Muscle layer of colon (tissue), 2 donors: ENCODE measurements at regions not wholly inside any gene's neighbourhood (a gene's known extent, or its start where the extent isn't known, plus 50 kb on each side); places are given as distances from the start of the nearest gene placed in this dataset.

Source experiments
- H3K27ac ChIP-seq: one replicate; pipeline ENCODE4 v1.7.0; 2013; ENCODE audit warnings: low read depth, mild to moderate bottlenecking, low read length, moderate library complexity
- H3K27me3 ChIP-seq, 2 donors: one replicate each; pipeline ENCODE4 v1.7.0; 2013; ENCODE audit warnings: low read length in 2 of 2, mild to moderate bottlenecking in 2 of 2; ENCODE audit not compliant: insufficient read depth in 2 of 2, control insufficient read depth in 1 of 2
- H3K36me3 ChIP-seq: one replicate; pipeline ENCODE4 v1.7.0; 2013; ENCODE audit warnings: mild to moderate bottlenecking, low read length; ENCODE audit not compliant: insufficient read depth
- H3K4me1 ChIP-seq: one replicate; pipeline ENCODE4 v1.7.0; 2013; ENCODE audit warnings: mild to moderate bottlenecking, low read length; ENCODE audit not compliant: insufficient read depth
- H3K4me3 ChIP-seq, 2 donors: one replicate each; pipeline ENCODE4 v1.7.0; 2013; ENCODE audit warnings: low read length in 2 of 2, low read depth in 1 of 2, mild to moderate bottlenecking in 1 of 2, moderate library complexity in 1 of 2
- H3K9ac ChIP-seq: one replicate; pipeline ENCODE4 v1.7.0; 2013; ENCODE audit warnings: low read length
- H3K9me3 ChIP-seq: one replicate; pipeline ENCODE4 v1.7.0; 2013; ENCODE audit warnings: mild to moderate bottlenecking, low read length
- donor health status: abdominal sarcoma.
- donor health status: Adenocarcinoma of cecum.

GRCh38 chr2:5459041-5459440 lies 233.1 kb upstream of the SOX11 start:
- no peaks in the 10 kb centered on the region for H3K9me3 ChIP-seq
- no peaks in the 10 kb centered on the region for H3K4me1 ChIP-seq
- H3K9ac ChIP-seq: no peak overlapping the region
- H3K27ac ChIP-seq: no peak overlapping the region
- no peak overlapping the region for H3K4me3 ChIP-seq
- H3K36me3 ChIP-seq: no peaks in the 10 kb centered on the region
- H3K27me3 ChIP-seq: no peaks in the 10 kb centered on the region

- Histone ChIP-seq H3K27ac (no peak overlapping the region), H3K4me1 (no peaks in the 10 kb centered on the region), H3K9ac (no peak overlapping the region), H3K27me3 (no peaks in the 10 kb centered on the region), H3K4me3 (no peak overlapping the region), H3K36me3 (no peaks in the 10 kb centered on the region), H3K9me3 (no peaks in the 10 kb centered on the region)
Measured at GRCh38 chr2:5464657-5465056, 227.5 kb upstream of the SOX11 start.

GRCh38 chr2:5465859-5466258 lies 226.3 kb upstream of the SOX11 start:
- Histone ChIP-seq H3K27me3 (no peaks in the 10 kb centered on the region), H3K4me3 (no peak overlapping the region), H3K4me1 (no peaks in the 10 kb centered on the region), H3K9me3 (no peaks in the 10 kb centered on the region), H3K9ac (no peak overlapping the region), H3K36me3 (no peaks in the 10 kb centered on the region), H3K27ac (no peak overlapping the region)

GRCh38 chr2:5467178-5467905 lies 224.8 kb upstream of the SOX11 start:
- Histone ChIP-seq H3K9ac (no peak overlapping the region), H3K9me3 (no peaks in the 10 kb centered on the region), H3K4me1 (no peaks in the 10 kb centered on the region), H3K36me3 (no peaks in the 10 kb centered on the region), H3K27me3 (no peaks in the 10 kb centered on the region), H3K4me3 (no peak overlapping the region), H3K27ac (no peak overlapping the region)

GRCh38 chr2:5472673-5473072 lies 219.5 kb upstream of the SOX11 start:
- no peaks in the 10 kb centered on the region for H3K36me3 ChIP-seq
- no peak overlapping the region for H3K4me3 ChIP-seq
- no peak overlapping the region for H3K9ac ChIP-seq
- H3K27me3 ChIP-seq: no peaks in the 10 kb centered on the region
- no peaks in the 10 kb centered on the region for H3K4me1 ChIP-seq
- no peaks in the 10 kb centered on the region for H3K9me3 ChIP-seq
- no peak overlapping the region for H3K27ac ChIP-seq

- no peaks in the 10 kb centered on the region for H3K4me1 ChIP-seq
- no peaks in the 10 kb centered on the region for H3K27me3 ChIP-seq
- no peaks in the 10 kb centered on the region for H3K9me3 ChIP-seq
- H3K27ac ChIP-seq: no peak overlapping the region
- no peak overlapping the region for H3K9ac ChIP-seq
- H3K4me3 ChIP-seq: no peak overlapping the region
- no peaks in the 10 kb centered on the region for H3K36me3 ChIP-seq
Measured at GRCh38 chr2:5473635-5474034, 218.5 kb upstream of the SOX11 start.

- H3K27me3 ChIP-seq: no peaks in the 10 kb centered on the region
- H3K4me1 ChIP-seq: no peaks in the 10 kb centered on the region
- H3K9ac ChIP-seq: no peak overlapping the region
- no peaks in the 10 kb centered on the region for H3K9me3 ChIP-seq
- no peak overlapping the region for H3K4me3 ChIP-seq
- no peaks in the 10 kb centered on the region for H3K36me3 ChIP-seq
- no peak overlapping the region for H3K27ac ChIP-seq
Measured at GRCh38 chr2:5474716-5475115, 217.5 kb upstream of the SOX11 start.

GRCh38 chr2:5479265-5479928 lies 212.8 kb upstream of the SOX11 start:
- H3K27ac ChIP-seq: no peak overlapping the region
- no peaks in the 10 kb centered on the region for H3K9me3 ChIP-seq
- peaks cover 6% of the 10 kb centered on the region for H3K4me1 ChIP-seq
- H3K9ac ChIP-seq: no peak overlapping the region
- H3K36me3 ChIP-seq: no peaks in the 10 kb centered on the region
- no peak overlapping the region for H3K4me3 ChIP-seq
- H3K27me3 ChIP-seq: no peaks in the 10 kb centered on the region

- Histone ChIP-seq H3K9ac (no peak overlapping the region), H3K4me1 (peaks cover 6% of the 10 kb centered on the region), H3K27ac (no peak overlapping the region)
Measured at GRCh38 chr2:5482929-5483331, 209.3 kb upstream of the SOX11 start.

GRCh38 chr2:5484868-5485267 lies 207.3 kb upstream of the SOX11 start:
- Histone ChIP-seq H3K27ac (no peak overlapping the region), H3K9ac (no peak overlapping the region)

More at GRCh38 chr2:5482929-5483331, 209.3 kb upstream of the SOX11 start:
- no peaks in the 10 kb centered on the region for H3K36me3 ChIP-seq
- H3K9me3 ChIP-seq: no peaks in the 10 kb centered on the region
- no peaks in the 10 kb centered on the region for H3K27me3 ChIP-seq
- no peak overlapping the region for H3K4me3 ChIP-seq

GRCh38 chr2:5491523-5491922 lies 200.7 kb upstream of the SOX11 start:
- no peaks in the 10 kb centered on the region for H3K9me3 ChIP-seq
- H3K27ac ChIP-seq: no peak overlapping the region
- no peak overlapping the region for H3K9ac ChIP-seq
- no peaks in the 10 kb centered on the region for H3K36me3 ChIP-seq
- no peaks in the 10 kb centered on the region for H3K27me3 ChIP-seq
- H3K4me1 ChIP-seq: no peaks in the 10 kb centered on the region
- H3K4me3 ChIP-seq: no peak overlapping the region

More at GRCh38 chr2:5484868-5485267, 207.3 kb upstream of the SOX11 start:
- H3K27me3 ChIP-seq: no peaks in the 10 kb centered on the region
- no peaks in the 10 kb centered on the region for H3K9me3 ChIP-seq
- no peaks in the 10 kb centered on the region for H3K36me3 ChIP-seq
- peaks cover 6% of the 10 kb centered on the region for H3K4me1 ChIP-seq
- no peak overlapping the region for H3K4me3 ChIP-seq

- Histone ChIP-seq H3K36me3 (no peaks in the 10 kb centered on the region), H3K27ac (no peak overlapping the region)
Measured at GRCh38 chr2:5493256-5493655, 198.9 kb upstream of the SOX11 start.

More at GRCh38 chr2:5493256-5493655, 198.9 kb upstream of the SOX11 start:
- H3K27me3 ChIP-seq: no peaks in the 10 kb centered on the region
- no peaks in the 10 kb centered on the region for H3K9me3 ChIP-seq
- no peak overlapping the region for H3K4me3 ChIP-seq
- H3K4me1 ChIP-seq: no peaks in the 10 kb centered on the region
- H3K9ac ChIP-seq: no peak overlapping the region
